Renal cortical epithelial cell (primary cell): ENCODE measurements at regions not wholly inside any gene's neighbourhood (a gene's known extent, or its start where the extent isn't known, plus 50 kb on each side); places are given as distances from the start of the nearest gene placed in this dataset.
"Not testable (repeated sequence)": the region's sequence is repeated elsewhere in the genome, so short reads cannot be mapped to it uniquely, and the experiment has no call there.

ENCODE experiments used
- DNase-seq: peaks from one replicate; pipeline ENCODE4 v3.0.0-alpha.2; 2011; ENCODE audit warnings: low read depth

GRCh38 chr20:57104113-57104512 is 162.3 kb downstream of the BMP7 start:
- DNase-seq = no peak

- no peak for DNase-seq
Observed at GRCh38 chr20:57104651-57105204, 161.7 kb downstream of the BMP7 start.

GRCh38 chr20:57106030-57106682 is 160.3 kb downstream of the BMP7 start:
- DNase-seq = no peak

- DNase-seq = no peak
Observed at GRCh38 chr20:57106692-57107091, 159.7 kb downstream of the BMP7 start.

- DNase-seq = no peak
Observed at GRCh38 chr20:57107208-57107607, 159.2 kb downstream of the BMP7 start.

- DNase-seq = no peak
Observed at GRCh38 chr20:57108218-57108617, 158.2 kb downstream of the BMP7 start.

DNA sequence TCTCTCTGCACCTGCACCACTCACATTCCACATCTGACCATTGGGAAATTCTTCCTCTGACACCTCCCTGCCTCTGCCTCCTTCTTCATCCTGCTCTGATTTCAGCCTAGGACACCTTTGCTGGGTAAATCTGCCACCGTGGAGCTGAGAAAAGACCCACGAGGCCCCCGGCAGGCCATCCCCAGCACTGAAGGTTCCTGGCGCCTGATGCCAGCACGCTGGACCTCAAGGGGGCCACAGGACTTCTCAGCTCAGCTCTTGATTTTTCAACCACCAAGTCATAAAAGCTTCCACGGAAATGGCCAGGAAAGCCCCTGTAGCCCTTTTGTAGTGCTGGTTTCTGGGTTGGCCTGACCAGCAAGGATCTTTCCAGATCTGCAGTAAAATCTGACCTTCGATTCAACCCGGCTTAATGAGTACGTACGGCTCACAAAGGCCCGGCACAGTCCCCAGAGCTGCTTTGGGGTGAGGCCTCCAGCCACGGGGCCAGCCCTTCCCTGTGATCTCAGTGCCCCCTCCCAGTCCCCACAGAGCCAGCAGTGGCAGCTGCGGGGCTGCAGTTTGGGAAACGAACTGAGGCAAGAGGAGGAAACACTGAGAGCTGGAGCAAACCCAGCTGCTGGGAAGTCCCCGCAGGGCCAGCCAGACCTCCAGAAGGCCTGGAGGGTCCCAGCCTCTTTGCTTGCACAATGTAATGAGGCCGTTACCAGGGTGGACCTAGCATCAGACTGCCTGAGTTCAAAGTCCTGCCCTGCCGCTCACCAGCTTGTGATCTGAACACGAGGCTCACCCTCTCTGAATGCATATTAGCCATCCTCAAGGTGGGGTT is 157.5 kb downstream of the BMP7 start:
- no peak for DNase-seq

GRCh38 chr20:57109571-57109953 is 156.9 kb downstream of the BMP7 start:
- no peak for DNase-seq

DNA sequence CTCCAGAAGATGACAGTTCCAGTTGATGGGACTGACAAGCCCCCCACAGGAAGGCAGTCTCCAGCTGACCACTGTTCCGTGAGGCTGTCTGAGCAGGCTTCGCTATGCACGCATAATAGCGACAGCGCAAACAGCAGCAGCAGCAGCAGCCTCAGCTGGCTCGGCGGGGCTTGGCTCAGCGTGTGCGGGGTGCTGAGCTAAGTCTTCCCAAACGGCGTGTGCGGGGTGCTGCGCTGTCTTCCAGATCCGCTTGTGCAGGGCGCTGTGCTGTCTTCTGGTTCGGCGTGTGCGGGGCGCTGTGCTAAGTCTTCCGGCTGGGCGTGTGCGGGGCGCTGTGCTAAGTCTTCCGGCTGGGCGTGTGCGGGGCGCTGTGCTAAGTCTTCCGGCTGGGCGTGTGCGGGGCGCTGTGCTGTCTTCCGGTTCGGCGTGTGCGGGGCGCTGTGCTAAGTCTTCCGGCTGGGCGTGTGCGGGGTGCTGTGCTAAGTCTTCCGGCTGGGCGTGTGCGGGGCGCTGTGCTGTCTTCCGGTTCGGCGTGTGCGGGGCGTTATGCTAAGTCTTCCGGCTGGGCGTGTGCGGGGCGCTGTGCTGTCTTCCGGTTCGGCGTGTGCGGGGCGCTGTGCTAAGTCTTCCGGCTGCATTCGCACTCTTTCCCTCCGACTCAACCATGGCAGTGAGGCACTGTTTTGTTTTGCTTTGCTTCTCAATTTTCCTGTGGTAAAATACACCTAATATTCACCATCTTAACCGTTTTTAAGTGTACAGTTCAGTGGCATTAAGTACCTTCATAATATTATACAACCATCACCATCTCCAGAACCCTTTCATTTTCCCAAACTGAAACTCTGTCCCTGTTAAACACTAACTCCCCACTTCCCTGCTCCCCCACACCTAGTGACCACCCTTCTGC is 156.1 kb downstream of the BMP7 start:
- not testable (repeated sequence) for DNase-seq

- DNase-seq = no peak
Observed at GRCh38 chr20:57111028-57111373, 155.4 kb downstream of the BMP7 start.

GRCh38 chr20:57112448-57112847 is 154.0 kb downstream of the BMP7 start:
- no peak for DNase-seq

DNA sequence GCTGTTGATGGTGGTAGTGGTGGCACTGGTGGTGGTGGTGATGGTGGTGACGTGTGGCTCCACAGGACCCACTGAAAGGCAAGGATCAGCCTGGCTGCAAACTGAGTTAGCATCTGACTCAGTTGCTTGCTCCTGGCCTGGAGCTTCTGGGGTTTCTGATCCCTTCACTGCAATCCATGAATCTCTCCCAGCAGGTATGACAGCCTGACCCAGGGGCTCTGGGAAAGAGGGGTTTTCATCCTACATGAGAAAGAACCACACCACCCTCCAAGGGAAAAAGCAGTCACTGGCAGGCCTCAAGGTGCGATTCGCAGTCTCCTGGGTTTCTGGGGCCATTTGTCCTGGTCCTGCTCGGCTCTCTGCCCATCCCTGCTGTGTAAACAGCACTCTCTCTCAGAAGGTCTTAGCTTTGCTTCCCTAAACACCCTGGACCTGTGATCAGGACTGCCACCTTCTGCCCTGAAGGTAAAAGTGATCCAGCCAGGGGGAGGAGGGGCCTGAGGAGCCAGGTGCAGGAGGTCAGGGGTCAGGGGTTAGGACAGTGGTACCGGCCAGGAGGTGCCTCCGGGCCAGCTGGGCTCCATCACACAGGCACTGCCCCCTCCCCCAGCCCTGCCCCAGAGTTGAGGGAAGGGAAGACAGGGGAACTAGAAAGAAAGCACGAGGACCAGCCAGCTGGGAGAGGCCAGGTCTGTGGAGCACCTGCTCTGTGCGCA is 152.0 kb downstream of the BMP7 start:
- DNase-seq = no peak

DNA sequence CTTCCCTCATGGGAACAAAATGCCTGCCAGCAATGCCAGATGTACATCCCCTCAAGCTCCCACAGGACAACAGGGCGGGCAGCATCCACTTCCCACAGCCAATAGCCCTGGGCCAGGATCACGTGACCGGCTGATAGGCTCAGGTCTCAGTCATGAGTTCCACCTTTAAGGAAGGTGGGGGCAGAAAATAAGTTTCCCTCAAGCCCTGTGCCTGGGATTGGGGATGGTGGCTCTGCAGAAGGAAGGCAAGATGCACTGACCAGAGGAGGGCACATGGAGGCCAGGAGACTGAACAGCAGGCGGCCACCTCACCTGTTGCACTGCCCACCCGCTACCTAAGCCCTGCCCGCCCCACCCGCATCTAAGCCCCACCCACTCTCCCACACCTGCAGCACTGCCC is 149.1 kb downstream of the BMP7 start:
- DNase-seq = no peak

DNA sequence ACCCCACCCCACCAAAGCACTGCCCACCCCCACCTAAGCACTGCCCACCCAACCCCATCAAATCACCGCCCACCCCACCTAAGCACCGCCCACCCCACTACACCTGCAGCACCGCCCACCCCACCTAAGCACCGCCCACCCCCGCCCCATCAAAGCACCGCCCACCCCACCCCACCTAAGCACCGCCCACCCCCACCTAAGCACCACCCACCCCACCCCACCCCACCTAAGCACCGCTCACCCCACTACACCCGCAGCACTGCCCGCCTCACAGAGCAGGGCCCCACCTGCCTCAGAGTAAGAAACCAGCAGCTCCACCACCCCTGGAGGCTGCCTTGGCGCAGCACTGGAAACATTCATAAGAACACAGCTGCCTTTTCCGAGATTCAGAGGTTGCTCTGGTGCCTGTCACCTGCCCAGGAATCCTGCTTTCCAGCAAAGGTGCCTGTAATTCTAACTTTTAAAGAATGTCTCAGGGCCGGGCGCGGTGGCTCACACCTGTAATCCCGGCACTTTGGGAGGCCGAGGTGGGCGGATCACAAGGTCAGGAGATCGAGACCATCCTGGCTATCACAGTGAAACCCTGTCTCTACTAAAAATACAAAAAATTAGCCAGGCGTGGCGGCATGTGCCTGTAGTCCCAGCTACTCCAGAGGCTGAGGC is 148.2 kb downstream of the BMP7 start:
- no peak for DNase-seq
